DND-41 (cell line): ENCODE measurements at regions not wholly inside any gene's neighbourhood (a gene's known extent, or its start where the extent isn't known, plus 50 kb on each side); places are given as distances from the start of the nearest gene placed in this dataset.

Source experiments
- ATAC-seq: fragments of 200-7000 bp; cut with Tn5 transposase; 3 replicates; pipeline ENCODE4 v1.9.1; 2021; ENCODE audit warnings: low read depth; ENCODE audit not compliant: insufficient read depth
- DNase-seq: peaks from one replicate; pipeline ENCODE4 v3.0.0-alpha.2; 2020
- H2AFZ ChIP-seq: 2 replicates; pipeline ENCODE4 v1.6.0; 2012; ENCODE audit warnings: low read depth, low read length
- H3K27ac ChIP-seq: 2 replicates; pipeline ENCODE4 v1.5.1; 2012; ENCODE audit warnings: low read length, inconsistent platforms
- H3K27me3 ChIP-seq: fragments of 200-600 bp; sonication (generic); 2 replicates; pipeline ENCODE4 v1.6.0; 2012; ENCODE audit warnings: low read length, mild to moderate bottlenecking, inconsistent platforms; ENCODE audit not compliant: insufficient read depth, poor library complexity
- H3K36me3 ChIP-seq: 2 replicates; pipeline ENCODE4 v1.5.1; 2012; ENCODE audit warnings: low read length, inconsistent platforms; ENCODE audit not compliant: insufficient read depth
- H3K4me1 ChIP-seq: 2 replicates; pipeline ENCODE4 v1.5.1; 2012; ENCODE audit warnings: mild to moderate bottlenecking, low read length; ENCODE audit not compliant: insufficient read depth
- H3K4me2 ChIP-seq: 2 replicates; pipeline ENCODE4 v1.6.0; 2012; ENCODE audit warnings: mild to moderate bottlenecking, moderate library complexity, low read length, inconsistent platforms; ENCODE audit not compliant: insufficient read depth
- H3K4me3 ChIP-seq, 2 experiments: fragments of 200-600 bp in 1 of 2; shearing (Covaris generic) in 1 of 2; 2 replicates each; pipeline ENCODE4 v1.5.1; 2012 to 2016; ENCODE audit warnings: inconsistent platforms in 2 of 2, low read length in 2 of 2, mild to moderate bottlenecking in 2 of 2, low read depth in 1 of 2, moderate library complexity in 1 of 2
- H3K79me2 ChIP-seq: 2 replicates; pipeline ENCODE4 v1.6.0; 2012; ENCODE audit warnings: low read length, inconsistent platforms; ENCODE audit not compliant: insufficient read depth
- H3K9ac ChIP-seq: 2 replicates; pipeline ENCODE4 v1.6.0; 2012; ENCODE audit warnings: low read depth, mild to moderate bottlenecking, inconsistent platforms, low read length, moderate library complexity
- H3K9me3 ChIP-seq: 2 replicates; pipeline ENCODE4 v1.5.1; 2012; ENCODE audit warnings: low read length, moderate library complexity, mild to moderate bottlenecking, inconsistent platforms; ENCODE audit not compliant: insufficient read depth, severe bottlenecking
- H4K20me1 ChIP-seq: 2 replicates; pipeline ENCODE4 v1.6.0; 2012; ENCODE audit warnings: low read length; ENCODE audit not compliant: insufficient read depth
- CTCF ChIP-seq: IDR thresholded peaks from 2 replicates; pipeline ENCODE4 v1.5.1; 2012; ENCODE audit warnings: borderline replicate concordance, low read length, moderate library complexity, mild to moderate bottlenecking; ENCODE audit not compliant: poor library complexity, severe bottlenecking; ENCODE audit errors: extremely low read depth
- EZH2 ChIP-seq: IDR thresholded peaks from 3 replicates; pipeline ENCODE4 v1.6.1; 2012; ENCODE audit warnings: borderline replicate concordance, low read depth, mild to moderate bottlenecking, moderate library complexity, low read length, inconsistent platforms; ENCODE audit not compliant: severe bottlenecking

DNA sequence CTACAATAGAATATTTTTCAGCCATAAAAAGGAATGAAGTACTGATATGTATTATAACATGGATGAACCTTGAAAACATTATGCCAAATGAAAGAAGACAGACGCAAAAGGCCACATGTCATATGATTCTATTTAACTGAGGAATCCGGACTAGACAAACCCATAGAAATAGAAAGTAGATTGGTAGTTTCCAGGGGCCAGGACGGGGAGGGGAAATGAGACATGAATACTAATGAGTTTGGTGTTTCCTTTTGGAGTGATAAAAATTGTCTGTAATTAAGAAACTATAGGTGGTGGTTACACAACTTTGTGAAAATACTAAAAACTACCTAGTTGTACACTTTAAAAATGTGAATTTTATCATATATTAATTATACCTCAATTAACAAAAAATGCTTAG lies 247.6 kb downstream of the BCAT1 start:
- Histone ChIP-seq H3K27me3 (no peaks in the 10 kb centered on the region), H4K20me1 (no peaks in the 10 kb centered on the region), H3K79me2 (no peaks in the 10 kb centered on the region), H3K9me3 (no peaks in the 10 kb centered on the region), H3K4me2 (no peak overlapping the region), H2AFZ (no peak overlapping the region), H3K9ac (no peak overlapping the region), H3K4me3 (no peak overlapping the region), H3K27ac (no peak overlapping the region), H3K4me1 (no peaks in the 10 kb centered on the region), H3K36me3 (no peaks in the 10 kb centered on the region)
- TF ChIP-seq EZH2 (no peak), CTCF (no peak)
- no peak for ATAC-seq
- DNase-seq: no peak

DNA sequence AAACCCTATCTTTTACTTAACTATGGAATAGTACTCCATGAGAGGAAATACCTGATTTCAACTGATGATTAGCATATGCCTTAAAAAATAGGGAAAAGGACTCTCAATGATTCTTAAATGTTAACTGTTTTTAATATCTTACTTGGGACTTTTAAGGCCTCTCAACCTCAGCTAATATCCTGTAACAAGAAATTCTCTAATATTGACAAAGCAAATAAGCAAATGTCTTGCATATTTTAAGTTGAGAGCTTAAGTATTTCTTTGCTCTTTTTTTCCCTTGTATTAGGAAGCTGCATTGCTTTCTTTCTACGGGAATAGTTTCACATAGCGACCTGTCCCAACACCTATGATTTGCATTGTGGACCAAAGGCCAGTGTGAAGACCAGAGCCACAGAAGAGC lies 249.9 kb downstream of the BCAT1 start:
- no peaks in the 10 kb centered on the region for H3K36me3 ChIP-seq
- H3K79me2 ChIP-seq: no peaks in the 10 kb centered on the region
- DNase-seq (no peak), ATAC-seq (no peak)
- H3K27me3 ChIP-seq: no peaks in the 10 kb centered on the region
- H4K20me1 ChIP-seq: no peaks in the 10 kb centered on the region
- no peak overlapping the region for H3K9ac ChIP-seq
- no peak overlapping the region for H3K4me2 ChIP-seq
- TF ChIP-seq CTCF: no peak
- H3K9me3 ChIP-seq: no peaks in the 10 kb centered on the region
- H3K4me1 ChIP-seq: no peaks in the 10 kb centered on the region
- H2AFZ ChIP-seq: no peak overlapping the region
- H3K27ac ChIP-seq: no peak overlapping the region
- no peak overlapping the region for H3K4me3 ChIP-seq

GRCh38 chr12:24697769-24698168 lies 251.1 kb downstream of the BCAT1 start:
- Histone ChIP-seq H3K9ac (no peak overlapping the region), H3K4me1 (no peaks in the 10 kb centered on the region), H3K4me3 (no peak overlapping the region), H2AFZ (no peak overlapping the region), H4K20me1 (no peaks in the 10 kb centered on the region), H3K79me2 (no peaks in the 10 kb centered on the region), H3K4me2 (no peak overlapping the region), H3K9me3 (no peaks in the 10 kb centered on the region), H3K27ac (no peak overlapping the region), H3K36me3 (no peaks in the 10 kb centered on the region), H3K27me3 (no peaks in the 10 kb centered on the region)
- ATAC-seq (0 out of 3 replicates have a peak, but pooled peaks have one; percentile 42), DNase-seq (no peak)
- TF ChIP-seq EZH2: no peak
- no peak for TF ChIP-seq CTCF

DNA sequence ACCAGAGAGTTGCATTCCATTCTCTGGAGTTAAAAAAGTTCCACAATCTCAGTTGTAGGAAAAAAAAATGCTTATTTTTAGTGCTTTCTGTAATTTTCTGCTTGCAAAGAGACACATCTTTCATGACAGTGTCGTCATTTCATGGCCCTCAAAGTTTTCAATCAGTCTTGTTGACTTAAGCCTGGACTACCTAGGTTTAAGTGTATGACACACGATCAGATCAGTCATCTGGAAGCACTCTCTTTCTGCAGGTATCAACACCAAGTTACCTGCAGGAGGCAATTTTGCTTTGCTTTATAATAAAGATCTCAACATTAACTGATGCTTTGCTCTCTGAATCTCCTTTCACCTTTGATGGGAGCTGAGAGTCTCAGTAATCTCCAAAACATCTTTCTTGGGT lies 251.6 kb downstream of the BCAT1 start:
- TF ChIP-seq EZH2: no peak
- no peak for TF ChIP-seq CTCF
- Histone ChIP-seq H3K4me3 (no peak overlapping the region), H3K27me3 (no peaks in the 10 kb centered on the region), H4K20me1 (no peaks in the 10 kb centered on the region), H2AFZ (no peak overlapping the region), H3K4me1 (no peaks in the 10 kb centered on the region), H3K27ac (no peak overlapping the region), H3K4me2 (no peak overlapping the region), H3K79me2 (no peaks in the 10 kb centered on the region), H3K36me3 (no peaks in the 10 kb centered on the region), H3K9ac (no peak overlapping the region), H3K9me3 (no peaks in the 10 kb centered on the region)
- no peak for ATAC-seq
- DNase-seq: no peak
